ENCODE measurements at regions not wholly inside any gene's neighbourhood (a gene's known extent, or its start where the extent isn't known, plus 50 kb on each side); places are given as distances from the start of the nearest gene placed in this dataset.

DNA sequence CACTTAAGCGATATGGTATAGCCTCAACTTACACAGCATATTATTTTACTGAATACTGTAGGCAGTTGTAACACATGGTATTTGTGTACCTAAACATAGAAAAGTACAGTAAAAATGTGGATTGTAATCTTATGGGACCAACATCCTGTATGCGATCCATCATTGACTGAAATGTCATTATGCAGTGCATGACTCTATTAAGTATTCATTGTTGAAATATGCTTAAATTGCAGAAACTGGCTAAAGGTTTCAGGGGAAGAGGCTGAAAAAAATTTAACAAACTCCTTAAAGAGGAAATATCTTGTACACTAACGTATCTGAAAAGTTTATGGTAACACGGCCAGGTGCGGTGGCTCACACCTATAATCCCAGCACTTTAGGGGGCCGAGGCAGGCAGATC, 214.1 kb upstream of the PARD3B start:
- no peak for DNase-seq (ENCODE audit: low spot score in 2 of 2)
- TF ChIP-seq, protein P1, sequence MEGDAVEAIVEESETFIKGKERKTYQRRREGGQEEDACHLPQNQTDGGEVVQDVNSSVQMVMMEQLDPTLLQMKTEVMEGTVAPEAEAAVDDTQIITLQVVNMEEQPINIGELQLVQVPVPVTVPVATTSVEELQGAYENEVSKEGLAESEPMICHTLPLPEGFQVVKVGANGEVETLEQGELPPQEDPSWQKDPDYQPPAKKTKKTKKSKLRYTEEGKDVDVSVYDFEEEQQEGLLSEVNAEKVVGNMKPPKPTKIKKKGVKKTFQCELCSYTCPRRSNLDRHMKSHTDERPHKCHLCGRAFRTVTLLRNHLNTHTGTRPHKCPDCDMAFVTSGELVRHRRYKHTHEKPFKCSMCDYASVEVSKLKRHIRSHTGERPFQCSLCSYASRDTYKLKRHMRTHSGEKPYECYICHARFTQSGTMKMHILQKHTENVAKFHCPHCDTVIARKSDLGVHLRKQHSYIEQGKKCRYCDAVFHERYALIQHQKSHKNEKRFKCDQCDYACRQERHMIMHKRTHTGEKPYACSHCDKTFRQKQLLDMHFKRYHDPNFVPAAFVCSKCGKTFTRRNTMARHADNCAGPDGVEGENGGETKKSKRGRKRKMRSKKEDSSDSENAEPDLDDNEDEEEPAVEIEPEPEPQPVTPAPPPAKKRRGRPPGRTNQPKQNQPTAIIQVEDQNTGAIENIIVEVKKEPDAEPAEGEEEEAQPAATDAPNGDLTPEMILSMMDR (IDR thresholded peaks at IDR 0.05): no peak
- TF ChIP-seq POLR2A (IDR thresholded peaks at IDR 0.05): no peak
- intact Hi-C loops (cut with DNase I; ENCODE audit: low total_unique reads): no loop called here
- H3K4me3 ChIP-seq (ENCODE audit: low read depth, poor library complexity, severe bottlenecking): no peak overlapping the region
- 97% methylated on average over 6 of the region's 6 CpGs for WGBS, 2 donors

DNA sequence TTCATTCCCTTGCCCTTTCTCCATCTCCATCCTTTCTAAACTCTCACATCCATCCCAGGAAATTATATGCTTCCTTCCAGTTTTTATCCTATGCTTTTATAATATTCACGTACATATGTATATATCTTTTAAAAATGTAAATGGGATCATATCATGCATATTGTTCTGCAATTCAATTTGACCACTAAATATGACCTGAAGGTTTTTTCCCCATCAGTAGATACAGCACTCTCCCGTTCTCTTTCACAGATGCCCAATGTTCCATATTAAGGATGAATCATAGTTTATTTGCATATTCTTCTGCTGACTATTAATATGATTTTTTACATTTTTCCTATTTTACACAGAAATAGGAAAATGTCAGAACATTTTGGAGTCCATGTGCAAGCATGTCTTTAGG, 213.3 kb upstream of the PARD3B start:
- intact Hi-C loops (cut with DNase I; ENCODE audit: low total_unique reads): no loop called here
- 79 to 81% methylated on average over 2 of the region's 2 CpGs for WGBS, 2 donors
- no peak for TF ChIP-seq POLR2A (IDR thresholded peaks at IDR 0.05)
- TF ChIP-seq, protein P1 (IDR thresholded peaks at IDR 0.05): no peak
- no peak for DNase-seq (ENCODE audit: low spot score in 2 of 2)
- H3K4me3 ChIP-seq (ENCODE audit: low read depth, poor library complexity, severe bottlenecking): no peak overlapping the region

DNA sequence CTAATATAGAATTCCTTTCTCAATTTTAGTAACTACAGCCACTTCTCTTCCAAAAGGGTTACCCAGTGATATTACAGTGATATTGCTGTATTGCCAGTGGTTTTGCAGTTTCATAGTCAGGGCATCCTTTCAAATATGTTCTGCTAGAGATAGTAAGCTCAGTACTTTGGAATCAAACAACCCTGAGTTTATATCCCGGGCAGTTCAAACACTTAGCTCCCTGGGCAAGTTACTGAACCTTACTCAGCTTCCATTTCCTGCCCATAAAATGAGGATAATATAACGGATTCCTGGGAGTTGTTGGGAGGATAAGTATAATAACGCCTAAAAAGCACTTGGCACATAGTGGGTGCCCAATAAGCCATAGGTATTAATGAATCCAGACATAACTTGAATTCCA, 212.6 kb upstream of the PARD3B start:
- 82 to 87% methylated on average over 3 of the region's 3 CpGs for WGBS, 2 donors
- DNase-seq (ENCODE audit: low spot score in 2 of 2): no peak
- intact Hi-C loops (cut with DNase I; ENCODE audit: low total_unique reads): no loop called here
- no peak for TF ChIP-seq POLR2A (IDR thresholded peaks at IDR 0.05)
- TF ChIP-seq, protein P1 (IDR thresholded peaks at IDR 0.05): no peak
- no peak overlapping the region for H3K4me3 ChIP-seq (ENCODE audit: low read depth, poor library complexity, severe bottlenecking)

DNA sequence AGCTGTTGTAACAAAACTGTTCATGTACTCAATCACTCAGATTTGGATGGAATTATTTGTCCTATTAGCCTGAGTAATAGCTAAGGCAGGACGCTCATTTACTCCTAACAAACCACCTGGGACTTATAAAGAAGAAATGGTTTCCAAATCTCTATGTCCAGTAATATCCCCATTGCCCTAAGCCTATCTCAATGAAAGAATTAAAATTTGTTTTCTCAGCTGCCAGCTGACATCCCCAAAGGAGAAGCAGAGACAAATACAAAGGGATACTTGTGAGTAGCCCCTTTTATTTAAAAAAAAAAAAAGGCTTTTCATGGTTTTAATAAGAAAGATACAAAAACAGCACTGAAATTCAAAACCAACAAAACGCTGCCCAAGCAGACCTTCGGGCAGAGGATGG, 211.4 kb upstream of the PARD3B start:
- TF ChIP-seq, protein P1 (IDR thresholded peaks at IDR 0.05): no peak
- TF ChIP-seq POLR2A (IDR thresholded peaks at IDR 0.05): no peak

DNA sequence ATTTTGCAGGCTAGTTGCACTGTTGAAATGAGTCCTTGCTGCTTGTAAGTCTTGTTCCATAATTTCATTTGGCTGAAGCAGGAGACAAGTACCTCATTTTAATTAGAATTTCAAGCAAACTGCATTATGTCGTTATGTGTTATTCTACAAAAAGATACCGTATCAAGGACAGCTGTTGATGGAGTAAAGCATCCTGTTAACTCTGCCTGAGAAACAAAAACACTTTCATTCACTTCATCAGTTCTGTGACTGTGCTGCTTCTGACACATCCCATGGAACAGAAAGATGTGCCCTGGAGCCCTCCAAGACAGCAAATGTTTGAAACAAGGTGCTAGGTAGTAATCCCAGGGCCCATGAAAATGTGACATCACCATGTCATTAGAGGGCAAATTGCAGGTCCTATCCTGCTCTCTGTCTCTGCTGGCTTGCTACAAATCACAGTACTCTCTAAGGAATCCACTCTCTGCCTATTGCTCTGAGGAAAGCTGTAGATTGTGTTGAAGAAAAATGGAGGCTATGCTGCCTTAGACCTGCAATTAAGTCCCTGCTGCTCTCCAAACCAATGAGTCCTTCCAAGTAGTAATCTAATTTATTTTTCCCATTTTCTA, 209.7 kb upstream of the PARD3B start:
- intact Hi-C loops (cut with DNase I; ENCODE audit: low total_unique reads): no loop called here
- no peak for TF ChIP-seq POLR2A (IDR thresholded peaks at IDR 0.05)
- TF ChIP-seq, protein P1 (IDR thresholded peaks at IDR 0.05): no peak
- no peak overlapping the region for H3K4me3 ChIP-seq (ENCODE audit: low read depth, poor library complexity, severe bottlenecking)
- no peak for DNase-seq (ENCODE audit: low spot score in 2 of 2)
- 70 to 80% methylated on average over 2 of the region's 2 CpGs for WGBS, 2 donors

More for the DNA sequence above, 211.4 kb upstream of the PARD3B start:
- WGBS, 2 donors: 71 to 86% methylated on average over 3 of the region's 3 CpGs
- intact Hi-C loops (cut with DNase I; ENCODE audit: low total_unique reads): no loop called here
- DNase-seq (ENCODE audit: low spot score in 2 of 2): no peak
- no peak overlapping the region for H3K4me3 ChIP-seq (ENCODE audit: low read depth, poor library complexity, severe bottlenecking)

DNA sequence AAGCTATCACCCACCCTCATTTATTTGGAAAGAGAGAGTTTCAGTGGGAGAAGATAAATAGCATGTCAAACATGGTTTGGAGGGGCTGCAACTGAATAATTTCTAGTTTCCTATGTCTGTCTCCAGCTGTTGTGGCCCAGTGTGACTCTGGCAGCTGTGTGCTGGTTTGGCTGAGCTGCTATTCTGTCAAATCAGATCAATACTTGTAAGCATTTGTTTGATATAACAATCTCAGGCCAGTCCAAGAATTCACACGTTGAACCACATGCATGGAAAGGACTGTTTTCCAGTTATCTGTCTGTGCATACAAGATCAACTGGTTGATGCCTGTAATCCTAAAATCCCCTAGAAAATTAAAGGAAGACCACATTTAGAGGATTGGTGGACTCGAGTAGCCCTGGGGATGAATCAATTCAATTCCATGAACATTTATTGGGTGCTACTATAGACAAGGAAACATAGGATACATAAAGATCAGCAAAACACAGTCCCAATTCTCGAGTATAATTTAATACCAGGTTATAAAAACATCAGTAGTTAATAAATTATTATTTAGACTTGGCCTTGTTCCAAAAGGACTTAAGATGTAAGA, 209.0 kb upstream of the PARD3B start:
- intact Hi-C loops (cut with DNase I; ENCODE audit: low total_unique reads): no loop called here
- no peak for DNase-seq (ENCODE audit: low spot score in 2 of 2)
- H3K4me3 ChIP-seq (ENCODE audit: low read depth, poor library complexity, severe bottlenecking): no peak overlapping the region
- TF ChIP-seq, protein P1 (IDR thresholded peaks at IDR 0.05): no peak
- TF ChIP-seq POLR2A (IDR thresholded peaks at IDR 0.05): no peak
- 57 to 67% methylated on average over 3 of the region's 3 CpGs for WGBS, 2 donors

Measured in lower leg skin (tissue), 4 donors.